Hepatocyte (in vitro differentiated cells): ENCODE measurements at regions not wholly inside any gene's neighbourhood (a gene's known extent, or its start where the extent isn't known, plus 50 kb on each side); places are given as distances from the start of the nearest gene placed in this dataset.

Source experiments
- EZH2 ChIP-seq: fragments of 200-600 bp; sonication (generic); IDR thresholded peaks from 2 replicates; pipeline ENCODE4 v1.6.1; 2016; ENCODE audit warnings: antibody characterized with exemption, mild to moderate bottlenecking, borderline replicate concordance
- TF ChIP-seq, protein P1 (sequence below): fragments of 200-600 bp; sonication (generic); IDR thresholded peaks from 2 replicates; pipeline ENCODE4 v1.5.1; 2016; ENCODE audit warnings: antibody characterized with exemption, mild to moderate bottlenecking; ENCODE audit not compliant: poor library complexity

DNA sequence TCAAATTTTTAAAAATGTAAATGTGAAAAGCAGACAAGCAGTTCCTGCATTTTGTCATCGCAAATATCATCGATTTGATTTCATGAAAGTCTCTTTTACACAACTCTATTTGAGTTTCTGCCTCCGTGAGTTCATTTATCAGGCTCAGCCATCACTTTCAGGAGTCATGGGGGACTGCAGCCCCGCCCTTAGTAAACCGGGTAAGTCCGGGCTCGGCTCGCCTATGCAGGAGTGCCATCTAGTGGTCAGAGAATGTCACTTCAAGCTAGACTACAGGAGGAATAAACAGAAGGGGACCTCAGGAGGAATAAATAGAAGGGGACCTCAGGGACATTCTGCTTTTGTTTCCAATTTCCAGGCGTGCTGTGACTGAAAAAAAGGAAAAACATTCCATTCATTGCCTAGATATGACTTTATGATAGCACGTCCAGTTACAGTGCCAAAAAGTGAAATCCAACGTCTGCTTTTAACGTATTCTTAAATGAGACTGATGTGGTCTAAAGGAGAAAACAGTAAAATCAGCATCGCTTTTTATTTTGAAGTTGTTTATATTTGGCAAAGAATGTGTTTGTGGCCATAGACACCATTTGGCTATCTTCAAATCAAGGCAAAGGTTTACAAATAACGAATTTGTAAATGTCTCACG, 333.9 kb downstream of the HACE1 start:
- TF ChIP-seq, protein P1, sequence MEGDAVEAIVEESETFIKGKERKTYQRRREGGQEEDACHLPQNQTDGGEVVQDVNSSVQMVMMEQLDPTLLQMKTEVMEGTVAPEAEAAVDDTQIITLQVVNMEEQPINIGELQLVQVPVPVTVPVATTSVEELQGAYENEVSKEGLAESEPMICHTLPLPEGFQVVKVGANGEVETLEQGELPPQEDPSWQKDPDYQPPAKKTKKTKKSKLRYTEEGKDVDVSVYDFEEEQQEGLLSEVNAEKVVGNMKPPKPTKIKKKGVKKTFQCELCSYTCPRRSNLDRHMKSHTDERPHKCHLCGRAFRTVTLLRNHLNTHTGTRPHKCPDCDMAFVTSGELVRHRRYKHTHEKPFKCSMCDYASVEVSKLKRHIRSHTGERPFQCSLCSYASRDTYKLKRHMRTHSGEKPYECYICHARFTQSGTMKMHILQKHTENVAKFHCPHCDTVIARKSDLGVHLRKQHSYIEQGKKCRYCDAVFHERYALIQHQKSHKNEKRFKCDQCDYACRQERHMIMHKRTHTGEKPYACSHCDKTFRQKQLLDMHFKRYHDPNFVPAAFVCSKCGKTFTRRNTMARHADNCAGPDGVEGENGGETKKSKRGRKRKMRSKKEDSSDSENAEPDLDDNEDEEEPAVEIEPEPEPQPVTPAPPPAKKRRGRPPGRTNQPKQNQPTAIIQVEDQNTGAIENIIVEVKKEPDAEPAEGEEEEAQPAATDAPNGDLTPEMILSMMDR: peak; percentile 98
- TF ChIP-seq EZH2: no peak
